ENCODE measurements at regions not wholly inside any gene's neighbourhood (a gene's known extent, or its start where the extent isn't known, plus 50 kb on each side); places are given as distances from the start of the nearest gene placed in this dataset.

- no peak for TF ChIP-seq CTCF (IDR thresholded peaks at IDR 0.05)
- TF ChIP-seq POLR2A (IDR thresholded peaks at IDR 0.05), result no peak
Measured at GRCh38 chr6:80636689-80637088, 530.2 kb downstream of the BCKDHB start.

Measured in lower leg skin (tissue), 3 donors.